Tibial nerve (tissue), 4 donors: ENCODE measurements at regions not wholly inside any gene's neighbourhood (a gene's known extent, or its start where the extent isn't known, plus 50 kb on each side); places are given as distances from the start of the nearest gene placed in this dataset.

Source experiments
- EP300 ChIP-seq, 2 donors: sonication (generic); formaldehyde crosslinking; IDR thresholded peaks; one replicate each; pipeline ENCODE4 v1.6.1; 2017; ENCODE audit warnings: antibody characterized with exemption in 2 of 2, mild to moderate bottlenecking in 1 of 2
- TF ChIP-seq, protein P1 (sequence below), 5 experiments: fragments of 200-600 bp in 3 of 5; fragments of 450-650 bp in 2 of 5; sonication (generic) in 3 of 5; IDR thresholded peaks; one replicate each; pipeline ENCODE4 v1.5.1; 2016 to 2019; ENCODE audit warnings: antibody characterized with exemption in 5 of 5, mild to moderate bottlenecking in 3 of 5, moderate library complexity in 2 of 5

DNA sequence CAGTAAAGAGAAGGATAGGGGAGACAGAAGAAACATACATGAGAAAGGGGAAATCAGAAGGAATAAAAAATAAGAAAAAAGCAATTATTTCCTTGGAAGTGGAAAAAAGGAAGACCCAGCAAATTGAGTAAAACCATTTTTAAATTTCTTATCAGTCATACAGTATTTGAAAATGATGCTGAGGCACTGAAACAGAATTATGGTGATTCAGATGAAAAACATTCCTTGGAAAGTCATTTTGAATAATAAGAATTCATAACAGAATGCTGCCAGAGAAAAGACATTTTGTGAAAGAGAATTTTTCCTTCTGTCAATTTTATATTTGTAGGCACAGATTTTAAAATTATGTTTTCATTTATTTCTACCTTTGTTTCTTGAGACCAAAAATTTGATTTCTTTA is 895.5 kb upstream of the EPHA5 start:
- TF ChIP-seq, protein P1, sequence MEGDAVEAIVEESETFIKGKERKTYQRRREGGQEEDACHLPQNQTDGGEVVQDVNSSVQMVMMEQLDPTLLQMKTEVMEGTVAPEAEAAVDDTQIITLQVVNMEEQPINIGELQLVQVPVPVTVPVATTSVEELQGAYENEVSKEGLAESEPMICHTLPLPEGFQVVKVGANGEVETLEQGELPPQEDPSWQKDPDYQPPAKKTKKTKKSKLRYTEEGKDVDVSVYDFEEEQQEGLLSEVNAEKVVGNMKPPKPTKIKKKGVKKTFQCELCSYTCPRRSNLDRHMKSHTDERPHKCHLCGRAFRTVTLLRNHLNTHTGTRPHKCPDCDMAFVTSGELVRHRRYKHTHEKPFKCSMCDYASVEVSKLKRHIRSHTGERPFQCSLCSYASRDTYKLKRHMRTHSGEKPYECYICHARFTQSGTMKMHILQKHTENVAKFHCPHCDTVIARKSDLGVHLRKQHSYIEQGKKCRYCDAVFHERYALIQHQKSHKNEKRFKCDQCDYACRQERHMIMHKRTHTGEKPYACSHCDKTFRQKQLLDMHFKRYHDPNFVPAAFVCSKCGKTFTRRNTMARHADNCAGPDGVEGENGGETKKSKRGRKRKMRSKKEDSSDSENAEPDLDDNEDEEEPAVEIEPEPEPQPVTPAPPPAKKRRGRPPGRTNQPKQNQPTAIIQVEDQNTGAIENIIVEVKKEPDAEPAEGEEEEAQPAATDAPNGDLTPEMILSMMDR (IDR thresholded peaks at IDR 0.05), result no peak
- TF ChIP-seq EP300 (IDR thresholded peaks at IDR 0.05), result no peak
